H1 (cell line): ENCODE measurements at regions not wholly inside any gene's neighbourhood (a gene's known extent, or its start where the extent isn't known, plus 50 kb on each side); places are given as distances from the start of the nearest gene placed in this dataset.
A peak's percentile ranks its signal among the peaks of the same experiment; 100 is the strongest.

Experiments used
- CTCF ChIA-PET: fragments of 300-600 bp; sonication (Branson Sonifier 250); formaldehyde crosslinking; loops from one replicate; lab custom pipeline; 2021; ENCODE audit not compliant: partially characterized antibody; lab: Charles Lee
- POLR2A ChIA-PET: fragments of 300-600 bp; sonication (Branson Sonifier 250); formaldehyde crosslinking; loops from one replicate; lab custom pipeline; 2021; ENCODE audit warnings: inconsistent platforms; ENCODE audit not compliant: partially characterized antibody; lab: Charles Lee
- DNase-seq, 2 experiments: peaks; one replicate each; pipeline versions ENCODE4 v3.0.0 to v3.0.0-alpha.2; 2010 to 2022; ENCODE audit warnings: low spot score in 2 of 2, low read depth in 1 of 2, mixed read lengths in 1 of 2
- FAIRE-seq: peaks from 2 replicates; lab custom pipeline; 2011; peaks lifted over from hg19 to GRCh38; lab: Jason Lieb, UNC
- H2AFZ ChIP-seq: 2 replicates; pipeline ENCODE4 v1.8.1; 2012; ENCODE audit warnings: low read length, inconsistent platforms
- H2AK5ac ChIP-seq: 2 replicates; pipeline ENCODE4 v1.6.1; 2013; ENCODE audit warnings: low read depth, low read length
- H2BK120ac ChIP-seq: replicated peaks from 2 replicates; pipeline ENCODE3; 2013; ENCODE audit warnings: low read depth, low read length, inconsistent platforms
- H2BK12ac ChIP-seq: 2 replicates; pipeline ENCODE4 v1.6.1; 2013; ENCODE audit warnings: low read depth, low read length
- H2BK15ac ChIP-seq: 2 replicates; pipeline ENCODE4 v1.6.1; 2013; ENCODE audit warnings: low read length
- H2BK20ac ChIP-seq: 2 replicates; pipeline ENCODE4 v1.6.1; 2013; ENCODE audit warnings: low read length
- H2BK5ac ChIP-seq: 2 replicates; pipeline ENCODE4 v1.6.1; 2013; ENCODE audit warnings: low read depth, low read length
- H3K14ac ChIP-seq: 2 replicates; pipeline ENCODE4 v1.6.1; 2013; ENCODE audit warnings: inconsistent platforms; ENCODE audit not compliant: insufficient read length
- H3K18ac ChIP-seq: 2 replicates; pipeline ENCODE4 v1.6.1; 2013; ENCODE audit warnings: low read length; ENCODE audit errors: extremely low read depth
- H3K23ac ChIP-seq: 2 replicates; pipeline ENCODE4 v1.6.1; 2013; ENCODE audit warnings: inconsistent platforms; ENCODE audit not compliant: insufficient read length
- H3K23me2 ChIP-seq: 2 replicates; pipeline ENCODE4 v1.6.1; 2013; ENCODE audit warnings: low read depth, low read length
- H3K27ac ChIP-seq: 2 replicates; pipeline ENCODE4 v1.6.1; 2011; ENCODE audit warnings: low read depth, low read length, inconsistent platforms
- H3K27me3 ChIP-seq, 4 experiments: replicated peaks in 1 of 4; 1 replicate in 1 of 4; 2 replicates in 3 of 4; pipeline versions ENCODE4 v1.6.1 to v1.8.1; 2011 to 2013; ENCODE audit warnings: low read length in 3 of 4, mild to moderate bottlenecking in 3 of 4, inconsistent platforms in 2 of 4, mixed read lengths in 2 of 4, moderate library complexity in 1 of 4; ENCODE audit not compliant: control insufficient read depth in 3 of 4, insufficient read depth in 3 of 4; ENCODE audit errors: extremely low read depth in 1 of 4
- H3K36me3 ChIP-seq, 4 experiments: 2 replicates each; pipeline versions ENCODE4 v1.6.1 to v1.8.1; 2011 to 2013; ENCODE audit warnings: mild to moderate bottlenecking in 4 of 4, low read length in 3 of 4, moderate library complexity in 2 of 4, control low read depth in 1 of 4, inconsistent platforms in 1 of 4; ENCODE audit not compliant: insufficient read depth in 4 of 4, control insufficient read depth in 2 of 4
- H3K4ac ChIP-seq: replicated peaks from 2 replicates; pipeline ENCODE3; 2013; ENCODE audit warnings: low read length, low read depth, mixed read lengths, inconsistent platforms; ENCODE audit not compliant: insufficient read length
- H3K4me1 ChIP-seq, 4 experiments: replicated peaks in 1 of 4; 1 replicate in 1 of 4; 2 replicates in 3 of 4; pipeline versions ENCODE4 v1.6.1 to v1.8.1; 2011 to 2013; ENCODE audit warnings: low read length in 3 of 4, inconsistent platforms in 2 of 4, mixed read lengths in 1 of 4; ENCODE audit not compliant: insufficient read depth in 4 of 4, control insufficient read depth in 3 of 4
- H3K4me2 ChIP-seq, 2 experiments: 2 replicates each; pipeline versions ENCODE4 v1.6.1 to v1.8.1; 2011 to 2013; ENCODE audit warnings: low read depth in 2 of 2, low read length in 2 of 2, control low read depth in 1 of 2, inconsistent platforms in 1 of 2, mild to moderate bottlenecking in 1 of 2; ENCODE audit not compliant: insufficient read depth in 1 of 2
- H3K4me3 ChIP-seq, 4 experiments: fragments of 200-600, 300-600 bp in 1 of 4; sonication (generic), shearing (Covaris generic), sonication (Bioruptor Twin) in 1 of 4; 2 replicates each; pipeline versions ENCODE4 v1.5.1 to v1.8.1; 2011 to 2016; ENCODE audit warnings: low read length in 4 of 4, low read depth in 3 of 4, control low read depth in 2 of 4, inconsistent platforms in 2 of 4, mild to moderate bottlenecking in 2 of 4, mixed read lengths in 1 of 4, moderate library complexity in 1 of 4; ENCODE audit not compliant: insufficient read depth in 2 of 4; ENCODE audit errors: extremely low read depth in 1 of 4
- H3K56ac ChIP-seq: replicated peaks from 2 replicates; pipeline ENCODE3; 2013; ENCODE audit warnings: low read depth, mild to moderate bottlenecking, mixed read lengths, low read length, inconsistent platforms; ENCODE audit not compliant: insufficient read length
- H3K79me1 ChIP-seq: 2 replicates; pipeline ENCODE4 v1.6.1; 2013; ENCODE audit warnings: low read depth, low read length, control low read depth
- H3K79me2 ChIP-seq, 2 experiments: 2 replicates each; pipeline versions ENCODE4 v1.6.1 to v1.8.1; 2012 to 2013; ENCODE audit warnings: low read length in 2 of 2, mild to moderate bottlenecking in 2 of 2, inconsistent platforms in 1 of 2; ENCODE audit not compliant: insufficient read depth in 2 of 2, control insufficient read depth in 1 of 2
- H3K9ac ChIP-seq, 4 experiments: replicated peaks in 1 of 4; 1 replicate in 1 of 4; 2 replicates in 3 of 4; pipeline versions ENCODE4 v1.6.1 to v1.8.1; 2011 to 2013; ENCODE audit warnings: low read depth in 3 of 4, low read length in 3 of 4, control low read depth in 2 of 4, mild to moderate bottlenecking in 2 of 4, moderate library complexity in 2 of 4, inconsistent platforms in 1 of 4; ENCODE audit errors: extremely low read depth in 1 of 4
- H3K9me3 ChIP-seq, 2 experiments: 2 replicates each; pipeline versions ENCODE4 v1.6.1 to v1.8.1; 2012 to 2013; ENCODE audit warnings: mild to moderate bottlenecking in 2 of 2, moderate library complexity in 2 of 2, control low read depth in 1 of 2, inconsistent platforms in 1 of 2, low read depth in 1 of 2, low read length in 1 of 2, mixed read lengths in 1 of 2; ENCODE audit not compliant: insufficient read depth in 2 of 2
- H4K20me1 ChIP-seq, 2 experiments: replicated peaks in 1 of 2; 2 replicates each; pipeline versions ENCODE3 to v1.8.1; 2011 to 2013; ENCODE audit warnings: inconsistent platforms in 2 of 2, low read length in 2 of 2, mild to moderate bottlenecking in 1 of 2; ENCODE audit not compliant: insufficient read depth in 2 of 2, control insufficient read depth in 1 of 2
- H4K5ac ChIP-seq: 2 replicates; pipeline ENCODE4 v1.6.1; 2013; ENCODE audit warnings: low read length, low read depth, mixed read lengths, inconsistent platforms; ENCODE audit not compliant: insufficient read length
- H4K8ac ChIP-seq: 2 replicates; pipeline ENCODE4 v1.8.0; 2013; ENCODE audit warnings: mild to moderate bottlenecking, moderate library complexity, low read length, inconsistent platforms; ENCODE audit not compliant: insufficient read depth; ENCODE audit errors: extremely low read depth
- H4K91ac ChIP-seq: replicated peaks from 2 replicates; pipeline ENCODE3; 2013; ENCODE audit warnings: low read length, mixed read lengths, inconsistent platforms; ENCODE audit not compliant: insufficient read length
- CREB1 ChIP-seq: IDR thresholded peaks from 2 replicates; pipeline ENCODE4 v1.6.1; 2012; ENCODE audit warnings: inconsistent platforms
- HDAC2 ChIP-seq, 2 experiments: fragments of 300-600 bp in 1 of 2; sonication (generic) in 1 of 2; IDR thresholded peaks; 2 replicates each; pipeline ENCODE4 v1.6.1; 2011 to 2012; ENCODE audit warnings: low read depth in 2 of 2, low read length in 2 of 2, mild to moderate bottlenecking in 2 of 2, moderate library complexity in 2 of 2, borderline replicate concordance in 1 of 2, inconsistent platforms in 1 of 2
- KDM4A ChIP-seq: IDR thresholded peaks from one replicate; pipeline ENCODE4 v1.7.1; 2012; ENCODE audit warnings: low read depth, mild to moderate bottlenecking, moderate library complexity, low read length, inconsistent platforms; ENCODE audit not compliant: severe bottlenecking
- KDM5A ChIP-seq: fragments of 200-600 bp; IDR thresholded peaks from 2 replicates; pipeline ENCODE4 v1.7.1; 2012; ENCODE audit warnings: mild to moderate bottlenecking, low read length, inconsistent platforms, mixed read lengths
- RBBP5 ChIP-seq: IDR thresholded peaks from 2 replicates; pipeline ENCODE4 v1.7.1; 2012; ENCODE audit warnings: low read depth, mild to moderate bottlenecking, inconsistent platforms, low read length, moderate library complexity, borderline replicate concordance
- RFX5 ChIP-seq: IDR thresholded peaks from 2 replicates; pipeline ENCODE4 v1.6.1; 2011; ENCODE audit warnings: low read depth, low read length, improper control_type of control experiment, borderline replicate concordance
- SP2 ChIP-seq: IDR thresholded peaks from 2 replicates; pipeline ENCODE4 v1.6.1; 2012; ENCODE audit warnings: mild to moderate bottlenecking, low read length, inconsistent platforms
- SUZ12 ChIP-seq: fragments of 200-600 bp; sonication (generic); IDR thresholded peaks from 2 replicates; pipeline ENCODE4 v1.6.1; 2012; ENCODE audit warnings: mild to moderate bottlenecking, inconsistent platforms, low read length, moderate library complexity, mixed read lengths
- WGBS, 2 experiments: shearing (Covaris generic) in 1 of 2; methylation state at CpG; one replicate each; pipeline versions ENCODE4 v1.1.6 to v1.1.7; 2013 to 2015; ENCODE audit warnings: low lambda C conversion rate in 2 of 2, mixed read lengths in 2 of 2, inconsistent platforms in 1 of 2, low coverage in 1 of 2, missing lambda C conversion rate in 1 of 2; ENCODE audit not compliant: insufficient replicate concordance in 2 of 2, insufficient coverage in 1 of 2, insufficient read length in 1 of 2; ENCODE audit errors: extremely low coverage in 1 of 2, missing lambda C conversion rate in 1 of 2; 5-methylcytosine and 5-hydroxymethylcytosine counted together

DNA sequence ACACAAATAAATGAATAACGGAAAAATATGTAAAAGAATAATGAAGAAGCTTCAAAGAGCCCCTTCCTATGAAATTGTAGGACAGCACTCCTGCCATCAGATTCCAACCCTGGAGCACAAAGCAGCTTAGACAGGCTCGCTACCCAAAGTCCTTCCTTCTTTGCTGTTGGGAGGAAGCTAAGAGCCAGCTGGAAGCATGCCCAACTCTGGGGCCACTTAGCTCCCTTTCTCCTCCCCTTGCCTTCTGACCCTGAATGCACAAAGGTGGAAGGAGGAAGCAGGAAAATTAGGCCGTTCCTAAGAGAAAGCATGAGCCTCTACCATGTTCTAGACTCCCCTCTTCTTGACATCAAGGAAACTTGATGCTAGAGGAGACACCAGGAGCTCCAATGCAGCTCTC is 700.8 kb downstream of the RNF144A start:
- CTCF ChIA-PET, result no interaction called here
- no peak overlapping the region for H3K27ac ChIP-seq

More for the DNA sequence above, 700.8 kb downstream of the RNF144A start:
- no peak overlapping the region for H4K5ac ChIP-seq
- no peaks in the 10 kb centered on the region for H3K79me1 ChIP-seq
- no peak overlapping the region for H3K9ac ChIP-seq
- H3K4me3 ChIP-seq, result no peak overlapping the region
- H2BK5ac ChIP-seq, result no peak overlapping the region
- no peak overlapping the region for H3K56ac ChIP-seq
- WGBS, 2 experiments, result 96% methylated on average over 3 of the region's 3 CpGs; no CpG with 5 or more reads in 1 of the 2 experiments
- H3K18ac ChIP-seq, result no peak overlapping the region
- H3K23me2 ChIP-seq, result no peaks in the 10 kb centered on the region
- H2AFZ ChIP-seq, result 0 out of 2 replicates have a peak overlapping the region, but pooled peaks have one; percentile 74
- no peak overlapping the region for H4K8ac ChIP-seq
- no peak overlapping the region for H3K14ac ChIP-seq
- H2BK12ac ChIP-seq, result no peak overlapping the region; the same call in 1 of the 2 replicates
- POLR2A ChIA-PET, result no interaction called here
- no peak overlapping the region for H2BK120ac ChIP-seq
- no peaks in the 10 kb centered on the region for H3K9me3 ChIP-seq
- peaks cover 0 to 1% (median 0%) of the 10 kb centered on the region in 4 experiments; a peak in 1 of 7 replicates for H3K27me3 ChIP-seq
- H4K91ac ChIP-seq, result no peak overlapping the region
- H4K20me1 ChIP-seq, result no peaks in the 10 kb centered on the region
- no peaks in the 10 kb centered on the region for H3K36me3 ChIP-seq
- peaks cover 0 to 6% (median 1%) of the 10 kb centered on the region in 4 experiments; a peak in 1 of 7 replicates for H3K4me1 ChIP-seq
- H2BK15ac ChIP-seq, result no peak overlapping the region
- no peak overlapping the region for H2AK5ac ChIP-seq
- TF ChIP-seq HDAC2 (IDR thresholded peaks at IDR 0.05; ENCODE audit: borderline replicate concordance in 1 of 2, low read depth in 2 of 2, low read length in 2 of 2), result no peak
- no peak for TF ChIP-seq RFX5
- no peak for TF ChIP-seq KDM5A
- TF ChIP-seq RBBP5, result no peak
- TF ChIP-seq CREB1, result no peak
- TF ChIP-seq SUZ12, result no peak
- no peak for TF ChIP-seq SP2
- TF ChIP-seq KDM4A, result no peak
- FAIRE-seq, result no peak
- no peak overlapping the region for H3K23ac ChIP-seq
- DNase-seq, result no peak
- no peak overlapping the region for H3K4ac ChIP-seq
- no peak overlapping the region for H2BK20ac ChIP-seq
- no peak overlapping the region for H3K4me2 ChIP-seq
- no peaks in the 10 kb centered on the region for H3K79me2 ChIP-seq
